ENCODE measurements at regions not wholly inside any gene's neighbourhood (a gene's known extent, or its start where the extent isn't known, plus 50 kb on each side); places are given as distances from the start of the nearest gene placed in this dataset.

DNA sequence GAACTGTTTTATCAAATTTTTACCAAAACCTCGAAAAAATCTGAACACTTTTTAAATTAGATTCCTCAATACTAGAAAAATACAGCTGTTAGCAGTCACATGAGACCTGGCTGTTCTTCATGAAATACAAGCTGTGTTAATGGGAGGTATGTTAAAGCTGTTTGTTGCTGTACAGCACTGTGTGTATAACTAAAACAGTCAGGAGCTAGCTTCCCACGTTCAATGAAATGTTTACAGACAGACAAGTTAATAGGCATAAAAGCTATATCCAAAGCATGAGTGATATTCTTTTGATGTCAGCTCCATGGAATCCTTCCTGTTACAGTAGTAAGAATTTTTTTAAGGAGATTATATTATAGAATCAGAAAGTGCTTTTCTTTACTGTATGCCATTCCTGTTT lies 223.2 kb upstream of the FOXD3 start:
- ATAC-seq: no peak
- no peak overlapping the region for H3K4me2 ChIP-seq (ENCODE audit: control insufficient read depth, insufficient read depth)
- ChIA-PET SMC1A (ENCODE audit: uncharacterized antibody, unreplicated experiment) (interaction anchor here (0.9 to 1.1 kb wide), 2 partner anchors 8 to 15 kb away, joined by 3 read pairs; no protein-coding TSS in a partner anchor), RAD21 (ENCODE audit: unreplicated experiment) (no interaction called here), POLR2A (no interaction called here), CTCF (interaction anchor here (0.6 to 1.2 kb wide), 2 partner anchors 61 to 444 kb away, joined by 3 to 4 read pairs; no protein-coding TSS in a partner anchor)
- H3K27ac ChIP-seq (ENCODE audit: control insufficient read depth, insufficient read depth): no peak overlapping the region
- H3K27me3 ChIP-seq (replicated peaks in 1 of 2; ENCODE audit: control insufficient read depth in 2 of 2, insufficient read depth in 2 of 2, low read length in 1 of 2): no peaks in the 10 kb centered on the region; a peak in 1 of 4 replicates
- TF ChIP-seq, protein P1, sequence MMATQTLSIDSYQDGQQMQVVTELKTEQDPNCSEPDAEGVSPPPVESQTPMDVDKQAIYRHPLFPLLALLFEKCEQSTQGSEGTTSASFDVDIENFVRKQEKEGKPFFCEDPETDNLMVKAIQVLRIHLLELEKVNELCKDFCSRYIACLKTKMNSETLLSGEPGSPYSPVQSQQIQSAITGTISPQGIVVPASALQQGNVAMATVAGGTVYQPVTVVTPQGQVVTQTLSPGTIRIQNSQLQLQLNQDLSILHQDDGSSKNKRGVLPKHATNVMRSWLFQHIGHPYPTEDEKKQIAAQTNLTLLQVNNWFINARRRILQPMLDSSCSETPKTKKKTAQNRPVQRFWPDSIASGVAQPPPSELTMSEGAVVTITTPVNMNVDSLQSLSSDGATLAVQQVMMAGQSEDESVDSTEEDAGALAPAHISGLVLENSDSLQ (IDR thresholded peaks at IDR 0.05): no peak
- TF ChIP-seq CBX3 (IDR thresholded peaks at IDR 0.05; ENCODE audit: borderline replicate concordance, low read depth) (no peak), WRNIP1 (IDR thresholded peaks at IDR 0.05; ENCODE audit: borderline replicate concordance, low read depth, low read length) (no peak), POU2F2 (IDR thresholded peaks at IDR 0.05; ENCODE audit: borderline replicate concordance, low read depth, low read length) (no peak), HDAC2 (IDR thresholded peaks at IDR 0.05) (no peak), ZNF217 (IDR thresholded peaks at IDR 0.05) (no peak), IKZF1 (conservative IDR thresholded peaks at IDR 0.05) (no peak), ETV6 (conservative IDR thresholded peaks at IDR 0.05 in 1 of 2, IDR thresholded peaks at IDR 0.05 in 1 of 2; ENCODE audit: borderline replicate concordance in 1 of 2, low read depth in 1 of 2) (no peak), MEF2A (IDR thresholded peaks at IDR 0.05; ENCODE audit: insufficient read depth, low read depth, low read length) (no peak), RB1 (IDR thresholded peaks at IDR 0.05; ENCODE audit: borderline replicate concordance) (no peak), BMI1 (IDR thresholded peaks at IDR 0.05; ENCODE audit: borderline replicate concordance) (no peak), STAT1 (conservative IDR thresholded peaks at IDR 0.05) (no peak), SIN3A (IDR thresholded peaks at IDR 0.05; ENCODE audit: low read depth, low read length) (no peak), KDM1A (IDR thresholded peaks at IDR 0.05; ENCODE audit: borderline replicate concordance) (no peak)
- TF ChIP-seq, protein P2, sequence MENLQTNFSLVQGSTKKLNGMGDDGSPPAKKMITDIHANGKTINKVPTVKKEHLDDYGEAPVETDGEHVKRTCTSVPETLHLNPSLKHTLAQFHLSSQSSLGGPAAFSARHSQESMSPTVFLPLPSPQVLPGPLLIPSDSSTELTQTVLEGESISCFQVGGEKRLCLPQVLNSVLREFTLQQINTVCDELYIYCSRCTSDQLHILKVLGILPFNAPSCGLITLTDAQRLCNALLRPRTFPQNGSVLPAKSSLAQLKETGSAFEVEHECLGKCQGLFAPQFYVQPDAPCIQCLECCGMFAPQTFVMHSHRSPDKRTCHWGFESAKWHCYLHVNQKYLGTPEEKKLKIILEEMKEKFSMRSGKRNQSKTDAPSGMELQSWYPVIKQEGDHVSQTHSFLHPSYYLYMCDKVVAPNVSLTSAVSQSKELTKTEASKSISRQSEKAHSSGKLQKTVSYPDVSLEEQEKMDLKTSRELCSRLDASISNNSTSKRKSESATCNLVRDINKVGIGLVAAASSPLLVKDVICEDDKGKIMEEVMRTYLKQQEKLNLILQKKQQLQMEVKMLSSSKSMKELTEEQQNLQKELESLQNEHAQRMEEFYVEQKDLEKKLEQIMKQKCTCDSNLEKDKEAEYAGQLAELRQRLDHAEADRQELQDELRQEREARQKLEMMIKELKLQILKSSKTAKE (IDR thresholded peaks at IDR 0.05; ENCODE audit: low read depth, poor library complexity, severe bottlenecking): no peak
- TF ChIP-seq, protein P3, sequence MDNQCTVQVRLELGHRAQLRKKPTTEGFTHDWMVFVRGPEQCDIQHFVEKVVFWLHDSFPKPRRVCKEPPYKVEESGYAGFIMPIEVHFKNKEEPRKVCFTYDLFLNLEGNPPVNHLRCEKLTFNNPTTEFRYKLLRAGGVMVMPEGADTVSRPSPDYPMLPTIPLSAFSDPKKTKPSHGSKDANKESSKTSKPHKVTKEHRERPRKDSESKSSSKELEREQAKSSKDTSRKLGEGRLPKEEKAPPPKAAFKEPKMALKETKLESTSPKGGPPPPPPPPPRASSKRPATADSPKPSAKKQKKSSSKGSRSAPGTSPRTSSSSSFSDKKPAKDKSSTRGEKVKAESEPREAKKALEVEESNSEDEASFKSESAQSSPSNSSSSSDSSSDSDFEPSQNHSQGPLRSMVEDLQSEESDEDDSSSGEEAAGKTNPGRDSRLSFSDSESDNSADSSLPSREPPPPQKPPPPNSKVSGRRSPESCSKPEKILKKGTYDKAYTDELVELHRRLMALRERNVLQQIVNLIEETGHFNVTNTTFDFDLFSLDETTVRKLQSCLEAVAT (IDR thresholded peaks at IDR 0.05): no peak
- TF ChIP-seq, protein P4, sequence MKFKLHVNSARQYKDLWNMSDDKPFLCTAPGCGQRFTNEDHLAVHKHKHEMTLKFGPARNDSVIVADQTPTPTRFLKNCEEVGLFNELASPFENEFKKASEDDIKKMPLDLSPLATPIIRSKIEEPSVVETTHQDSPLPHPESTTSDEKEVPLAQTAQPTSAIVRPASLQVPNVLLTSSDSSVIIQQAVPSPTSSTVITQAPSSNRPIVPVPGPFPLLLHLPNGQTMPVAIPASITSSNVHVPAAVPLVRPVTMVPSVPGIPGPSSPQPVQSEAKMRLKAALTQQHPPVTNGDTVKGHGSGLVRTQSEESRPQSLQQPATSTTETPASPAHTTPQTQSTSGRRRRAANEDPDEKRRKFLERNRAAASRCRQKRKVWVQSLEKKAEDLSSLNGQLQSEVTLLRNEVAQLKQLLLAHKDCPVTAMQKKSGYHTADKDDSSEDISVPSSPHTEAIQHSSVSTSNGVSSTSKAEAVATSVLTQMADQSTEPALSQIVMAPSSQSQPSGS (IDR thresholded peaks at IDR 0.05; ENCODE audit: low read length): no peak
- no peak overlapping the region for H2AFZ ChIP-seq (ENCODE audit: control insufficient read depth, low read depth, low read length)
- no peaks in the 10 kb centered on the region for H3K79me2 ChIP-seq (ENCODE audit: control insufficient read depth, insufficient read depth, low read length)
- H3K36me3 ChIP-seq (ENCODE audit: control insufficient read depth in 2 of 2, insufficient read depth in 2 of 2, low read length in 1 of 2): no peaks in the 10 kb centered on the region
- FAIRE-seq: no peak
- no peak overlapping the region for H3K4me3 ChIP-seq
- in situ Hi-C loops (cut with MboI): no loop called here
- DNase-seq (ENCODE audit: low read depth, low spot score): no peak
- no TSS peak for BruUV-seq (replicated peaks)
- intact Hi-C loops (cut with micrococcal nuclease; ENCODE audit: unreplicated experiment): loop anchor here (2.0 kb wide), 1 partner anchor 20 kb away; no protein-coding TSS in a partner anchor
- H3K9me3 ChIP-seq (replicated peaks; ENCODE audit: control insufficient read depth, insufficient read depth, low read length): no peaks in the 10 kb centered on the region
- no peaks in the 10 kb centered on the region for H3K4me1 ChIP-seq (ENCODE audit: control insufficient read depth, insufficient read depth, low read length)
- no peak overlapping the region for H3K9ac ChIP-seq (ENCODE audit: control insufficient read depth, insufficient read depth, low read length)
- 8% methylated on average over 2 of the region's 2 CpGs for WGBS (ENCODE audit: insufficient coverage, insufficient replicate concordance, low lambda C conversion rate, missing lambda C conversion rate)
- H4K20me1 ChIP-seq (ENCODE audit: control insufficient read depth, insufficient read depth): no peaks in the 10 kb centered on the region
